ENCODE measurements at regions not wholly inside any gene's neighbourhood (a gene's known extent, or its start where the extent isn't known, plus 50 kb on each side); places are given as distances from the start of the nearest gene placed in this dataset.
"Not testable (repeated sequence)": the region's sequence is repeated elsewhere in the genome, so short reads cannot be mapped to it uniquely, and the experiment has no call there.

- Histone ChIP-seq H3K36me3 (ENCODE audit: control insufficient read depth, insufficient read depth, low read length) (no peaks in the 10 kb centered on the region), H3K9ac (ENCODE audit: insufficient read depth, low read length) (no peak overlapping the region), H3K27me3 (ENCODE audit: control insufficient read depth, insufficient read depth, low read length) (no peaks in the 10 kb centered on the region), H3K9me3 (ENCODE audit: control insufficient read depth, insufficient read depth, low read depth, low read length) (no peaks in the 10 kb centered on the region), H3K27ac (ENCODE audit: insufficient read depth, low read length) (no peak overlapping the region), H3K4me2 (ENCODE audit: extremely low read depth, insufficient read depth, low read length) (no peak overlapping the region), H3K4me1 (ENCODE audit: control insufficient read depth, extremely low read depth, insufficient read depth, low read length) (no peaks in the 10 kb centered on the region), H2AFZ (ENCODE audit: low read length) (no peak overlapping the region), H3K4me3 (replicated peaks in 1 of 4; ENCODE audit: control extremely low read depth in 1 of 4, insufficient read depth in 1 of 4, low read depth in 3 of 4, low read length in 4 of 4) (no peak overlapping the region), H4K20me1 (ENCODE audit: control insufficient read depth, extremely low read depth, insufficient read depth, low read length) (no peaks in the 10 kb centered on the region), H3K79me2 (ENCODE audit: control insufficient read depth, insufficient read depth, low read length) (no peaks in the 10 kb centered on the region)
- DNase-seq (ENCODE audit: low read depth in 2 of 2): no peak
- TF ChIP-seq EZH2 (IDR thresholded peaks at IDR 0.05; ENCODE audit: low read length, missing control alignments): no peak
- TF ChIP-seq CTCF (conservative IDR thresholded peaks at IDR 0.05 in 1 of 2, IDR thresholded peaks at IDR 0.05 in 1 of 2; ENCODE audit: low read depth in 1 of 2, low read length in 2 of 2): no peak
These were observed 230.7 kb upstream of the SLC16A7 start for GRCh38 chr12:59365133-59365532.

- Histone ChIP-seq H3K4me2 (ENCODE audit: extremely low read depth, insufficient read depth, low read length) (no peak overlapping the region), H3K9me3 (ENCODE audit: control insufficient read depth, insufficient read depth, low read depth, low read length) (no peaks in the 10 kb centered on the region), H3K9ac (ENCODE audit: insufficient read depth, low read length) (no peak overlapping the region), H2AFZ (ENCODE audit: low read length) (no peak overlapping the region), H3K36me3 (ENCODE audit: control insufficient read depth, insufficient read depth, low read length) (no peaks in the 10 kb centered on the region), H3K27me3 (ENCODE audit: control insufficient read depth, insufficient read depth, low read length) (no peaks in the 10 kb centered on the region), H3K79me2 (ENCODE audit: control insufficient read depth, insufficient read depth, low read length) (no peaks in the 10 kb centered on the region), H3K4me3 (replicated peaks in 1 of 4; ENCODE audit: control extremely low read depth in 1 of 4, insufficient read depth in 1 of 4, low read depth in 3 of 4, low read length in 4 of 4) (no peak overlapping the region), H3K4me1 (ENCODE audit: control insufficient read depth, extremely low read depth, insufficient read depth, low read length) (no peaks in the 10 kb centered on the region), H4K20me1 (ENCODE audit: control insufficient read depth, extremely low read depth, insufficient read depth, low read length) (no peaks in the 10 kb centered on the region), H3K27ac (ENCODE audit: insufficient read depth, low read length) (no peak overlapping the region)
- TF ChIP-seq EZH2 (IDR thresholded peaks at IDR 0.05; ENCODE audit: low read length, missing control alignments) (no peak), CTCF (conservative IDR thresholded peaks at IDR 0.05 in 1 of 2, IDR thresholded peaks at IDR 0.05 in 1 of 2; ENCODE audit: low read depth in 1 of 2, low read length in 2 of 2) (no peak)
- peak; percentile 2 to 9 for DNase-seq (ENCODE audit: low read depth in 2 of 2)
These were observed 238.0 kb upstream of the SLC16A7 start for GRCh38 chr12:59357811-59358210.

- not testable (repeated sequence) for H3K27ac ChIP-seq (ENCODE audit: insufficient read depth, low read length); H3K4me1 ChIP-seq (ENCODE audit: control insufficient read depth, extremely low read depth, insufficient read depth, low read length); H3K79me2 ChIP-seq (ENCODE audit: control insufficient read depth, insufficient read depth, low read length); H4K20me1 ChIP-seq (ENCODE audit: control insufficient read depth, extremely low read depth, insufficient read depth, low read length); H3K4me2 ChIP-seq (ENCODE audit: extremely low read depth, insufficient read depth, low read length); DNase-seq (ENCODE audit: low read depth in 2 of 2); H3K36me3 ChIP-seq (ENCODE audit: control insufficient read depth, insufficient read depth, low read length); H3K27me3 ChIP-seq (ENCODE audit: control insufficient read depth, insufficient read depth, low read length); H2AFZ ChIP-seq (ENCODE audit: low read length); H3K9me3 ChIP-seq (ENCODE audit: control insufficient read depth, insufficient read depth, low read depth, low read length); H3K9ac ChIP-seq (ENCODE audit: insufficient read depth, low read length); H3K4me3 ChIP-seq (replicated peaks in 1 of 4; ENCODE audit: control extremely low read depth in 1 of 4, insufficient read depth in 1 of 4, low read depth in 3 of 4, low read length in 4 of 4)
These were observed 249.6 kb upstream of the SLC16A7 start for GRCh38 chr12:59346248-59346647.

- H3K4me3 ChIP-seq (replicated peaks in 1 of 4; ENCODE audit: control extremely low read depth in 1 of 4, insufficient read depth in 1 of 4, low read depth in 3 of 4, low read length in 4 of 4): no peak overlapping the region
- no peaks in the 10 kb centered on the region for H3K36me3 ChIP-seq (ENCODE audit: control insufficient read depth, insufficient read depth, low read length)
- H3K9ac ChIP-seq (ENCODE audit: insufficient read depth, low read length): no peak overlapping the region
- no peak overlapping the region for H2AFZ ChIP-seq (ENCODE audit: low read length)
- no peak overlapping the region for H3K4me2 ChIP-seq (ENCODE audit: extremely low read depth, insufficient read depth, low read length)
- H3K9me3 ChIP-seq (ENCODE audit: control insufficient read depth, insufficient read depth, low read depth, low read length): no peaks in the 10 kb centered on the region
- no peaks in the 10 kb centered on the region for H4K20me1 ChIP-seq (ENCODE audit: control insufficient read depth, extremely low read depth, insufficient read depth, low read length)
- no peaks in the 10 kb centered on the region for H3K27me3 ChIP-seq (ENCODE audit: control insufficient read depth, insufficient read depth, low read length)
- no peak for DNase-seq (ENCODE audit: low read depth in 2 of 2)
- no peaks in the 10 kb centered on the region for H3K79me2 ChIP-seq (ENCODE audit: control insufficient read depth, insufficient read depth, low read length)
- H3K27ac ChIP-seq (ENCODE audit: insufficient read depth, low read length): no peak overlapping the region
- no peaks in the 10 kb centered on the region for H3K4me1 ChIP-seq (ENCODE audit: control insufficient read depth, extremely low read depth, insufficient read depth, low read length)
- TF ChIP-seq CTCF (conservative IDR thresholded peaks at IDR 0.05 in 1 of 2, IDR thresholded peaks at IDR 0.05 in 1 of 2; ENCODE audit: low read depth in 1 of 2, low read length in 2 of 2) (no peak), EZH2 (IDR thresholded peaks at IDR 0.05; ENCODE audit: low read length, missing control alignments) (no peak)
These were observed 250.4 kb upstream of the SLC16A7 start for GRCh38 chr12:59345406-59345805.
